ENCODE measurements at regions not wholly inside any gene's neighbourhood (a gene's known extent, or its start where the extent isn't known, plus 50 kb on each side); places are given as distances from the start of the nearest gene placed in this dataset.

- Histone ChIP-seq H2AFZ (ENCODE audit: insufficient read depth, low read depth, low read length, poor library complexity, severe bottlenecking) (no peak overlapping the region), H3K36me3 (replicated peaks in 1 of 2; ENCODE audit: control extremely low read depth in 1 of 2, control insufficient read depth in 1 of 2, extremely low read depth in 1 of 2, insufficient read depth in 2 of 2, low read length in 1 of 2) (no peaks in the 10 kb centered on the region), H4K20me1 (ENCODE audit: control insufficient read depth, insufficient read depth, low read length, poor library complexity, severe bottlenecking) (no peaks in the 10 kb centered on the region), H3K27me3 (replicated peaks in 1 of 4; ENCODE audit: control extremely low read depth in 1 of 4, control insufficient read depth in 3 of 4, insufficient read depth in 4 of 4, low read length in 3 of 4) (no peaks in the 10 kb centered on the region), H3K4me3 (ENCODE audit: control extremely low read depth in 1 of 5, extremely low read depth in 1 of 5, insufficient read depth in 1 of 5, low read depth in 2 of 5, low read length in 4 of 5) (no peak overlapping the region), H3K27ac (ENCODE audit: low read length in 2 of 2) (no peak overlapping the region), H3K4me2 (replicated peaks; ENCODE audit: low read depth, low read length, poor library complexity, severe bottlenecking) (no peak overlapping the region), H3K79me2 (ENCODE audit: control insufficient read depth, insufficient read depth, low read length) (no peaks in the 10 kb centered on the region), H3K4me1 (ENCODE audit: control insufficient read depth in 2 of 2, insufficient read depth in 2 of 2, low read length in 2 of 2) (no peaks in the 10 kb centered on the region), H3K9ac (ENCODE audit: low read length) (no peak overlapping the region), H3K9me3 (ENCODE audit: control extremely low read depth in 1 of 3, control insufficient read depth in 2 of 3, insufficient read depth in 1 of 3, low read length in 2 of 3) (peaks cover 0 to 16% (median 3%) of the 10 kb centered on the region in 3 donors)
- H3K27me3 Mint-ChIP-seq = no peaks in the 10 kb centered on the region
- DNase-seq (no peak), ATAC-seq (ENCODE audit: low read depth) (no peak)
- no peak overlapping the region for H3K4me3 Mint-ChIP-seq
- POLR2A ChIA-PET = no interaction called here
- CTCF ChIA-PET = no interaction called here
- no peaks in the 10 kb centered on the region for H3K4me1 Mint-ChIP-seq
- H3K9me3 Mint-ChIP-seq (ENCODE audit: insufficient read depth) = peaks cover 3% of the 10 kb centered on the region
- H3K27ac Mint-ChIP-seq = no peak overlapping the region
- WGBS (ENCODE audit: insufficient coverage) = 72% methylated on average over 3 of the region's 3 CpGs
- no peak for TF ChIP-seq EZH2 (IDR thresholded peaks at IDR 0.05; ENCODE audit: borderline replicate concordance, insufficient read depth, low read depth, low read length, poor library complexity, severe bottlenecking)
- intact Hi-C loops (cut with micrococcal nuclease) = no loop called here
These were observed 78.7 kb downstream of the MBD3L1 start for GRCh38 chr19:8910775-8911414.

DNA sequence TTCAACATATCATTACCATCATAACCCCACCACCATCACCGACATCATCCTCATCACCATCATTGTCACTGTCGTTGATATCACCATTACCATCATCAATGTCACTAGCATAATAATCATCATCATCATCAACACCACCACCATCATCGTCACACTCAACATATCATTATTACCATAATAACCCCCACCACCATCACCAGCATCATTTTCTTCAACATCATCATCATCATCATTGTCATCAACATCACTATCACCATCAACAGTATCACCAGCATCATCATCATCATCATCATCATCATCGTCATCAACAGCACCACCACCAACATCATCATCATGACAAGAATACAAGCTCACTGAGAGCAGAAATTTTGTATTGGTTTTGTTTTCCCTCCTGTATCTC lies 83.8 kb downstream of the MBD3L1 start:
- H4K20me1 ChIP-seq (ENCODE audit: control insufficient read depth, insufficient read depth, low read length, poor library complexity, severe bottlenecking) = no peaks in the 10 kb centered on the region
- no peaks in the 10 kb centered on the region for H3K4me1 ChIP-seq (ENCODE audit: control insufficient read depth in 2 of 2, insufficient read depth in 2 of 2, low read length in 2 of 2)
- no peaks in the 10 kb centered on the region for H3K9me3 Mint-ChIP-seq (ENCODE audit: insufficient read depth)
- intact Hi-C loops (cut with micrococcal nuclease) = no loop called here
- peaks cover 0 to 12% (median 3%) of the 10 kb centered on the region in 3 donors for H3K9me3 ChIP-seq (ENCODE audit: control extremely low read depth in 1 of 3, control insufficient read depth in 2 of 3, insufficient read depth in 1 of 3, low read length in 2 of 3)
- DNase-seq = no peak
- H3K27me3 ChIP-seq (replicated peaks in 1 of 4; ENCODE audit: control extremely low read depth in 1 of 4, control insufficient read depth in 3 of 4, insufficient read depth in 4 of 4, low read length in 3 of 4) = no peaks in the 10 kb centered on the region
- no peaks in the 10 kb centered on the region for H3K4me1 Mint-ChIP-seq
- H3K36me3 ChIP-seq (replicated peaks in 1 of 2; ENCODE audit: control extremely low read depth in 1 of 2, control insufficient read depth in 1 of 2, extremely low read depth in 1 of 2, insufficient read depth in 2 of 2, low read length in 1 of 2) = no peaks in the 10 kb centered on the region
- WGBS (ENCODE audit: insufficient coverage) = 81% methylated on average over 4 of the region's 4 CpGs
- no peak overlapping the region for H3K4me3 Mint-ChIP-seq
- ChIA-PET POLR2A (no interaction called here), CTCF (interaction anchor here (0.5 kb wide), 1 partner anchor 683 kb away, joined by 3 read pairs; no protein-coding TSS in a partner anchor)
- TF ChIP-seq EZH2 (IDR thresholded peaks at IDR 0.05; ENCODE audit: borderline replicate concordance, insufficient read depth, low read depth, low read length, poor library complexity, severe bottlenecking) (no peak), CTCF (IDR thresholded peaks at IDR 0.05) (no peak)
- no peak overlapping the region for H2AFZ ChIP-seq (ENCODE audit: insufficient read depth, low read depth, low read length, poor library complexity, severe bottlenecking)
- H3K27ac ChIP-seq (ENCODE audit: low read length in 2 of 2) = no peak overlapping the region
- H3K4me3 ChIP-seq (ENCODE audit: control extremely low read depth in 1 of 5, extremely low read depth in 1 of 5, insufficient read depth in 1 of 5, low read depth in 2 of 5, low read length in 4 of 5) = no peak overlapping the region
- no peak for ATAC-seq (ENCODE audit: low read depth)
- H3K9ac ChIP-seq (ENCODE audit: low read length) = no peak overlapping the region
- H3K27ac Mint-ChIP-seq = no peak overlapping the region
- H3K79me2 ChIP-seq (ENCODE audit: control insufficient read depth, insufficient read depth, low read length) = no peaks in the 10 kb centered on the region
- no peaks in the 10 kb centered on the region for H3K27me3 Mint-ChIP-seq
- H3K4me2 ChIP-seq (replicated peaks; ENCODE audit: low read depth, low read length, poor library complexity, severe bottlenecking) = no peak overlapping the region

Measured in B cell (primary cell).